ENCODE measurements at regions not wholly inside any gene's neighbourhood (a gene's known extent, or its start where the extent isn't known, plus 50 kb on each side); places are given as distances from the start of the nearest gene placed in this dataset.
"Not testable (repeated sequence)": the region's sequence is repeated elsewhere in the genome, so short reads cannot be mapped to it uniquely, and the experiment has no call there.

DNA sequence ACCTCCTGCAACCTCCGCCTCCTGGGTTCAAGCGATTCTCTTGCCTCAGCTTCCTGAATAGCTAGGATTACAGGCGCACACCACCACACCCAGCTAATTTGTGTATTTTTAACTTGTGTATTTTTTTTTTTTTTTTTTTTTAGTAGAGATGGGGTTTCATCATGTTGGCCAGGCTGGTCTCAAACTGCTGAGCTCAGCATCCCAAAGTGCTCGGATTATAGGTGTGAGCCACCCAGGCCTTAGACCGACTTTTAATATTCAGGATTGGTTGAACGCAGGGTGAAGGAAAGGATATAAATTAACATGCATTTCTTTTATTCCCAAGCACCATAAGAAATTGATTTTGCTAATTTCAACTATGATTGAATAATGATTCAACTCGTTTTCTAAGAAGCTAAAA, 798.6 kb downstream of the GATA3 start:
- H2BK120ac ChIP-seq (ENCODE audit: low read depth, low read length) = no peak overlapping the region

GRCh38 chr10:8868924-8869323, 814.4 kb downstream of the GATA3 start:
- H3K36me3 ChIP-seq (replicated peaks in 1 of 2; ENCODE audit: control insufficient read depth in 2 of 2, insufficient read depth in 2 of 2, low read length in 2 of 2); H2BK15ac ChIP-seq (ENCODE audit: low read length); H4K91ac ChIP-seq (ENCODE audit: low read depth, low read length, poor library complexity); H3K23ac ChIP-seq (ENCODE audit: low read depth, low read length, poor library complexity); H3K4ac ChIP-seq (ENCODE audit: low read length); H3K27me3 ChIP-seq (ENCODE audit: control insufficient read depth in 3 of 3, insufficient read depth in 3 of 3, low read depth in 1 of 3, low read length in 3 of 3); H3K9me3 ChIP-seq (replicated peaks in 1 of 2; ENCODE audit: control insufficient read depth in 2 of 2, insufficient read depth in 1 of 2, low read depth in 1 of 2, low read length in 2 of 2); H3K9ac ChIP-seq (ENCODE audit: low read depth, low read length, poor library complexity); H2BK12ac ChIP-seq (ENCODE audit: low read length); H3K27ac ChIP-seq (replicated peaks; ENCODE audit: low read length); DNase-seq (ENCODE audit: low spot score); H3K4me3 ChIP-seq (ENCODE audit: low read length in 2 of 2); H2AK5ac ChIP-seq (ENCODE audit: low read depth, low read length); H2BK5ac ChIP-seq (ENCODE audit: low read length); H3K79me1 ChIP-seq (ENCODE audit: low read depth, low read length); H3K14ac ChIP-seq (ENCODE audit: low read length); H3K4me1 ChIP-seq (ENCODE audit: control insufficient read depth in 2 of 2, insufficient read depth in 1 of 2, low read depth in 1 of 2, low read length in 2 of 2); H3K4me2 ChIP-seq (ENCODE audit: insufficient read depth, low read length, poor library complexity, severe bottlenecking); H2AFZ ChIP-seq (ENCODE audit: low read length); H2BK120ac ChIP-seq (ENCODE audit: low read depth, low read length); H3K18ac ChIP-seq (ENCODE audit: low read length); H4K8ac ChIP-seq (ENCODE audit: low read depth, low read length): not testable (repeated sequence)
- WGBS, 2 donors (ENCODE audit: extremely low coverage in 2 of 2, insufficient read length in 2 of 2, insufficient replicate concordance in 1 of 2) = no CpG with 5 or more reads among the region's 29 CpGs

More for the DNA sequence above, 798.6 kb downstream of the GATA3 start:
- Histone ChIP-seq H3K4me2 (ENCODE audit: insufficient read depth, low read length, poor library complexity, severe bottlenecking) (no peak overlapping the region), H3K79me1 (ENCODE audit: low read depth, low read length) (no peaks in the 10 kb centered on the region), H3K14ac (ENCODE audit: low read length) (no peak overlapping the region), H2BK15ac (ENCODE audit: low read length) (no peak overlapping the region), H4K8ac (ENCODE audit: low read depth, low read length) (no peak overlapping the region), H4K91ac (ENCODE audit: low read depth, low read length, poor library complexity) (no peak overlapping the region), H3K9ac (ENCODE audit: low read depth, low read length, poor library complexity) (no peak overlapping the region), H3K4me3 (ENCODE audit: low read length in 2 of 2) (no peak overlapping the region), H3K4ac (ENCODE audit: low read length) (no peak overlapping the region), H3K18ac (ENCODE audit: low read length) (no peak overlapping the region), H3K36me3 (replicated peaks in 1 of 2; ENCODE audit: control insufficient read depth in 2 of 2, insufficient read depth in 2 of 2, low read length in 2 of 2) (no peaks in the 10 kb centered on the region), H3K27me3 (ENCODE audit: control insufficient read depth in 3 of 3, insufficient read depth in 3 of 3, low read depth in 1 of 3, low read length in 3 of 3) (no peaks in the 10 kb centered on the region), H3K9me3 (replicated peaks in 1 of 2; ENCODE audit: control insufficient read depth in 2 of 2, insufficient read depth in 1 of 2, low read depth in 1 of 2, low read length in 2 of 2) (no peaks in the 10 kb centered on the region), H2BK5ac (ENCODE audit: low read length) (no peak overlapping the region), H3K23ac (ENCODE audit: low read depth, low read length, poor library complexity) (no peak overlapping the region), H2BK12ac (ENCODE audit: low read length) (no peak overlapping the region), H3K27ac (replicated peaks; ENCODE audit: low read length) (no peak overlapping the region), H3K4me1 (ENCODE audit: control insufficient read depth in 2 of 2, insufficient read depth in 1 of 2, low read depth in 1 of 2, low read length in 2 of 2) (no peaks in the 10 kb centered on the region), H2AK5ac (ENCODE audit: low read depth, low read length) (no peak overlapping the region), H2AFZ (ENCODE audit: low read length) (no peak overlapping the region)
- WGBS, 2 donors (ENCODE audit: extremely low coverage in 2 of 2, insufficient read length in 2 of 2, insufficient replicate concordance in 1 of 2) = no CpG with 5 or more reads among the region's 7 CpGs
- DNase-seq (ENCODE audit: low spot score) = no peak

GRCh38 chr10:8873310-8873709, 818.8 kb downstream of the GATA3 start:
- H3K23ac ChIP-seq (ENCODE audit: low read depth, low read length, poor library complexity) = no peak overlapping the region
- H3K9ac ChIP-seq (ENCODE audit: low read depth, low read length, poor library complexity) = no peak overlapping the region
- no peak overlapping the region for H3K18ac ChIP-seq (ENCODE audit: low read length)
- H3K79me1 ChIP-seq (ENCODE audit: low read depth, low read length) = no peaks in the 10 kb centered on the region
- H3K4me3 ChIP-seq (ENCODE audit: low read length in 2 of 2) = no peak overlapping the region
- H2AFZ ChIP-seq (ENCODE audit: low read length) = no peak overlapping the region
- no peak overlapping the region for H2AK5ac ChIP-seq (ENCODE audit: low read depth, low read length)
- no peaks in the 10 kb centered on the region for H3K9me3 ChIP-seq (replicated peaks in 1 of 2; ENCODE audit: control insufficient read depth in 2 of 2, insufficient read depth in 1 of 2, low read depth in 1 of 2, low read length in 2 of 2)
- H3K4me1 ChIP-seq (ENCODE audit: control insufficient read depth in 2 of 2, insufficient read depth in 1 of 2, low read depth in 1 of 2, low read length in 2 of 2) = no peaks in the 10 kb centered on the region
- no peak for DNase-seq (ENCODE audit: low spot score)
- H3K36me3 ChIP-seq (replicated peaks in 1 of 2; ENCODE audit: control insufficient read depth in 2 of 2, insufficient read depth in 2 of 2, low read length in 2 of 2) = no peaks in the 10 kb centered on the region
- H2BK12ac ChIP-seq (ENCODE audit: low read length) = no peak overlapping the region
- no peak overlapping the region for H2BK5ac ChIP-seq (ENCODE audit: low read length)
- no peak overlapping the region for H3K27ac ChIP-seq (replicated peaks; ENCODE audit: low read length)
- WGBS, 2 donors (ENCODE audit: extremely low coverage in 2 of 2, insufficient read length in 2 of 2, insufficient replicate concordance in 1 of 2) = no CpG with 5 or more reads among the region's 3 CpGs
- H3K4me2 ChIP-seq (ENCODE audit: insufficient read depth, low read length, poor library complexity, severe bottlenecking) = no peak overlapping the region
- no peaks in the 10 kb centered on the region for H3K27me3 ChIP-seq (ENCODE audit: control insufficient read depth in 3 of 3, insufficient read depth in 3 of 3, low read depth in 1 of 3, low read length in 3 of 3)
- H2BK15ac ChIP-seq (ENCODE audit: low read length) = no peak overlapping the region
- H4K91ac ChIP-seq (ENCODE audit: low read depth, low read length, poor library complexity) = no peak overlapping the region
- no peak overlapping the region for H3K14ac ChIP-seq (ENCODE audit: low read length)
- H4K8ac ChIP-seq (ENCODE audit: low read depth, low read length) = no peak overlapping the region
- no peak overlapping the region for H2BK120ac ChIP-seq (ENCODE audit: low read depth, low read length)
- no peak overlapping the region for H3K4ac ChIP-seq (ENCODE audit: low read length)

- no peak overlapping the region for H3K4ac ChIP-seq (ENCODE audit: low read length)
Measured at GRCh38 chr10:8874268-8874667, 819.8 kb downstream of the GATA3 start.

More at GRCh38 chr10:8874268-8874667, 819.8 kb downstream of the GATA3 start:
- H2BK5ac ChIP-seq (ENCODE audit: low read length) = no peak overlapping the region
- no peak overlapping the region for H2AFZ ChIP-seq (ENCODE audit: low read length)
- H2AK5ac ChIP-seq (ENCODE audit: low read depth, low read length) = no peak overlapping the region
- H3K18ac ChIP-seq (ENCODE audit: low read length) = no peak overlapping the region
- H3K23ac ChIP-seq (ENCODE audit: low read depth, low read length, poor library complexity) = no peak overlapping the region
- whole genome bisulfite sequencing, 2 donors (ENCODE audit: extremely low coverage in 2 of 2, insufficient read length in 2 of 2, insufficient replicate concordance in 1 of 2) = no CpG with 5 or more reads among the region's 2 CpGs
- no peaks in the 10 kb centered on the region for H3K9me3 ChIP-seq (replicated peaks in 1 of 2; ENCODE audit: control insufficient read depth in 2 of 2, insufficient read depth in 1 of 2, low read depth in 1 of 2, low read length in 2 of 2)
- DNase-seq (ENCODE audit: low spot score) = no peak
- H3K4me1 ChIP-seq (ENCODE audit: control insufficient read depth in 2 of 2, insufficient read depth in 1 of 2, low read depth in 1 of 2, low read length in 2 of 2) = no peaks in the 10 kb centered on the region
- H4K8ac ChIP-seq (ENCODE audit: low read depth, low read length) = no peak overlapping the region
- H3K4me2 ChIP-seq (ENCODE audit: insufficient read depth, low read length, poor library complexity, severe bottlenecking) = no peak overlapping the region
- H4K91ac ChIP-seq (ENCODE audit: low read depth, low read length, poor library complexity) = no peak overlapping the region
- H3K79me1 ChIP-seq (ENCODE audit: low read depth, low read length) = no peaks in the 10 kb centered on the region
- H3K27me3 ChIP-seq (ENCODE audit: control insufficient read depth in 3 of 3, insufficient read depth in 3 of 3, low read depth in 1 of 3, low read length in 3 of 3) = no peaks in the 10 kb centered on the region
- H3K4me3 ChIP-seq (ENCODE audit: low read length in 2 of 2) = no peak overlapping the region
- no peak overlapping the region for H3K9ac ChIP-seq (ENCODE audit: low read depth, low read length, poor library complexity)
- H2BK120ac ChIP-seq (ENCODE audit: low read depth, low read length) = no peak overlapping the region
- no peak overlapping the region for H3K14ac ChIP-seq (ENCODE audit: low read length)
- no peaks in the 10 kb centered on the region for H3K36me3 ChIP-seq (replicated peaks in 1 of 2; ENCODE audit: control insufficient read depth in 2 of 2, insufficient read depth in 2 of 2, low read length in 2 of 2)
- H2BK15ac ChIP-seq (ENCODE audit: low read length) = no peak overlapping the region
- H2BK12ac ChIP-seq (ENCODE audit: low read length) = no peak overlapping the region
- H3K27ac ChIP-seq (replicated peaks; ENCODE audit: low read length) = no peak overlapping the region

Measured in neuronal stem cell (in vitro differentiated cells).